HCT116 (cell line): ENCODE measurements at regions not wholly inside any gene's neighbourhood (a gene's known extent, or its start where the extent isn't known, plus 50 kb on each side); places are given as distances from the start of the nearest gene placed in this dataset.

Source experiments
- CTCF ChIP-seq, 3 experiments: fragments of 200-600 bp in 1 of 3; sonication (generic) in 1 of 3; IDR thresholded peaks in 2 of 3; conservative IDR thresholded peaks in 1 of 3; 2 replicates each; pipeline ENCODE4 v1.5.1; 2012 to 2017; ENCODE audit warnings: low read depth in 2 of 3, low read length in 2 of 3, antibody characterized with exemption in 1 of 3, borderline replicate concordance in 1 of 3, control low read depth in 1 of 3, mild to moderate bottlenecking in 1 of 3, mixed read lengths in 1 of 3, mixed run types in 1 of 3, moderate library complexity in 1 of 3; ENCODE audit not compliant: insufficient read depth in 1 of 3
- EZH2 ChIP-seq: fragments of 200-600 bp; sonication (generic); IDR thresholded peaks from 2 replicates; pipeline ENCODE4 v1.6.1; 2017; ENCODE audit warnings: antibody characterized with exemption, mixed run types
- EZH2phosphoT487 ChIP-seq: fragments of 200-600 bp; IDR thresholded peaks from 2 replicates; pipeline ENCODE4 v1.6.1; 2018; ENCODE audit warnings: antibody characterized with exemption, borderline replicate concordance
- POLR2A ChIP-seq: IDR thresholded peaks from 2 replicates; pipeline ENCODE4 v1.7.0; 2011; ENCODE audit warnings: borderline replicate concordance; ENCODE audit not compliant: insufficient read depth, insufficient read length; ENCODE audit errors: extremely low read depth
- POLR2AphosphoS5 ChIP-seq: IDR thresholded peaks from 2 replicates; pipeline ENCODE4 v1.6.1; 2011; ENCODE audit warnings: mild to moderate bottlenecking, low read depth, low read length, moderate library complexity
- SIN3A ChIP-seq: IDR thresholded peaks from 2 replicates; pipeline ENCODE4 v1.6.1; 2012; ENCODE audit warnings: low read depth
- SP1 ChIP-seq: IDR thresholded peaks from 2 replicates; pipeline ENCODE4 v1.6.1; 2012; ENCODE audit warnings: low read depth
- TF ChIP-seq, protein P1 (sequence below): IDR thresholded peaks from 2 replicates; pipeline ENCODE4 v1.6.1; 2012; ENCODE audit warnings: low read depth

DNA sequence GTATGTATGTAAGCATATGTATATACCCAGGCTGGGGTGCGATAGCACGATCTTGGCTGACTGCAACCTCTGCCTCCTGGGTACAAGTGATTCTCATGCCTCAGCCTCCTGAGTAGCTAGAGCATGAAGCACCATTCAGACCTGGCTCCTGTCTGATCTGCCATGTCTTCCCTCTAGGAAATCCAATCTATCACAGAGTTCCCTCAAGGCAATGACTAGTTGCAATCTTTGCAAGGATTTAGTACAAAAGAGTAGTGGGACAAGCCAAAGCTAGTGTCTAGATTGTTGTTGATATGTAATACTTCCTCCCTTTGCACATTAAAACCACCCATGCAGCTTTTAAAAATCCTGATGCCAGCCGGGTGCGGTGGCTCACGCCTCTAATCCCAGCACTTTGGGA lies 60.5 kb upstream of the PRKAR2B start:
- TF ChIP-seq POLR2A (no peak), CTCF (IDR thresholded peaks at IDR 0.05 in 2 of 3, conservative IDR thresholded peaks at IDR 0.05 in 1 of 3; ENCODE audit: borderline replicate concordance in 1 of 3, insufficient read depth in 1 of 3, low read depth in 2 of 3, low read length in 2 of 3) (no peak), SIN3A (no peak), SP1 (no peak), EZH2 (no peak), POLR2AphosphoS5 (no peak), EZH2phosphoT487 (no peak)
- TF ChIP-seq, protein P1, sequence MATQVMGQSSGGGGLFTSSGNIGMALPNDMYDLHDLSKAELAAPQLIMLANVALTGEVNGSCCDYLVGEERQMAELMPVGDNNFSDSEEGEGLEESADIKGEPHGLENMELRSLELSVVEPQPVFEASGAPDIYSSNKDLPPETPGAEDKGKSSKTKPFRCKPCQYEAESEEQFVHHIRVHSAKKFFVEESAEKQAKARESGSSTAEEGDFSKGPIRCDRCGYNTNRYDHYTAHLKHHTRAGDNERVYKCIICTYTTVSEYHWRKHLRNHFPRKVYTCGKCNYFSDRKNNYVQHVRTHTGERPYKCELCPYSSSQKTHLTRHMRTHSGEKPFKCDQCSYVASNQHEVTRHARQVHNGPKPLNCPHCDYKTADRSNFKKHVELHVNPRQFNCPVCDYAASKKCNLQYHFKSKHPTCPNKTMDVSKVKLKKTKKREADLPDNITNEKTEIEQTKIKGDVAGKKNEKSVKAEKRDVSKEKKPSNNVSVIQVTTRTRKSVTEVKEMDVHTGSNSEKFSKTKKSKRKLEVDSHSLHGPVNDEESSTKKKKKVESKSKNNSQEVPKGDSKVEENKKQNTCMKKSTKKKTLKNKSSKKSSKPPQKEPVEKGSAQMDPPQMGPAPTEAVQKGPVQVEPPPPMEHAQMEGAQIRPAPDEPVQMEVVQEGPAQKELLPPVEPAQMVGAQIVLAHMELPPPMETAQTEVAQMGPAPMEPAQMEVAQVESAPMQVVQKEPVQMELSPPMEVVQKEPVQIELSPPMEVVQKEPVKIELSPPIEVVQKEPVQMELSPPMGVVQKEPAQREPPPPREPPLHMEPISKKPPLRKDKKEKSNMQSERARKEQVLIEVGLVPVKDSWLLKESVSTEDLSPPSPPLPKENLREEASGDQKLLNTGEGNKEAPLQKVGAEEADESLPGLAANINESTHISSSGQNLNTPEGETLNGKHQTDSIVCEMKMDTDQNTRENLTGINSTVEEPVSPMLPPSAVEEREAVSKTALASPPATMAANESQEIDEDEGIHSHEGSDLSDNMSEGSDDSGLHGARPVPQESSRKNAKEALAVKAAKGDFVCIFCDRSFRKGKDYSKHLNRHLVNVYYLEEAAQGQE, result no peak
